Mucosa of stomach (tissue), 1 donor: ENCODE measurements at regions not wholly inside any gene's neighbourhood (a gene's known extent, or its start where the extent isn't known, plus 50 kb on each side); places are given as distances from the start of the nearest gene placed in this dataset.

ENCODE experiments used
- H3K27me3 ChIP-seq: one replicate; pipeline ENCODE4 v1.7.0; 2013; ENCODE audit warnings: mild to moderate bottlenecking, low read length; ENCODE audit not compliant: control insufficient read depth, insufficient read depth
- H3K36me3 ChIP-seq: one replicate; pipeline ENCODE4 v1.7.0; 2013; ENCODE audit warnings: low read length; ENCODE audit not compliant: control insufficient read depth, insufficient read depth
- H3K4me1 ChIP-seq: one replicate; pipeline ENCODE4 v1.7.0; 2013; ENCODE audit warnings: mild to moderate bottlenecking, low read length; ENCODE audit not compliant: control insufficient read depth, insufficient read depth
- H3K4me3 ChIP-seq: one replicate; pipeline ENCODE4 v1.7.0; 2013; ENCODE audit warnings: low read length
- H3K9ac ChIP-seq: one replicate; pipeline ENCODE4 v1.7.0; 2013; ENCODE audit warnings: mild to moderate bottlenecking, low read length, moderate library complexity
- H3K9me3 ChIP-seq: one replicate; pipeline ENCODE4 v1.7.0; 2013; ENCODE audit warnings: mild to moderate bottlenecking, low read length, moderate library complexity; ENCODE audit not compliant: control insufficient read depth
- donor health status: Pancreatic carcinoma.

GRCh38 chr6:44554861-44555260, 167.4 kb downstream of the CDC5L start:
- Histone ChIP-seq H3K27me3 (no peaks in the 10 kb centered on the region), H3K9me3 (no peaks in the 10 kb centered on the region), H3K4me1 (peaks cover 6% of the 10 kb centered on the region), H3K36me3 (no peaks in the 10 kb centered on the region), H3K9ac (no peak overlapping the region), H3K4me3 (no peak overlapping the region)

- Histone ChIP-seq H3K27me3 (peaks cover 4% of the 10 kb centered on the region), H3K9ac (no peak overlapping the region), H3K9me3 (no peaks in the 10 kb centered on the region), H3K4me3 (no peak overlapping the region), H3K36me3 (no peaks in the 10 kb centered on the region), H3K4me1 (peaks cover 6% of the 10 kb centered on the region)
Observed at GRCh38 chr6:44556046-44556445, 168.5 kb downstream of the CDC5L start.

- Histone ChIP-seq H3K4me1 (peaks cover 9% of the 10 kb centered on the region), H3K9me3 (no peaks in the 10 kb centered on the region), H3K4me3 (no peak overlapping the region), H3K27me3 (peaks cover 7% of the 10 kb centered on the region), H3K36me3 (no peaks in the 10 kb centered on the region), H3K9ac (no peak overlapping the region)
Observed at GRCh38 chr6:44558024-44558831, 170.7 kb downstream of the CDC5L start.

- Histone ChIP-seq H3K27me3 (peaks cover 7% of the 10 kb centered on the region), H3K4me3 (no peak overlapping the region), H3K36me3 (no peaks in the 10 kb centered on the region), H3K9ac (no peak overlapping the region), H3K9me3 (no peaks in the 10 kb centered on the region), H3K4me1 (peaks cover 14% of the 10 kb centered on the region)
Observed at GRCh38 chr6:44558832-44559251, 171.3 kb downstream of the CDC5L start.

- Histone ChIP-seq H3K9ac (no peak overlapping the region), H3K4me1 (peaks cover 14% of the 10 kb centered on the region)
Observed at GRCh38 chr6:44559486-44560270, 172.2 kb downstream of the CDC5L start.

GRCh38 chr6:44560458-44561059, 173.1 kb downstream of the CDC5L start:
- peaks cover 14% of the 10 kb centered on the region for H3K4me1 ChIP-seq
- no peak overlapping the region for H3K4me3 ChIP-seq
- peaks cover 7% of the 10 kb centered on the region for H3K27me3 ChIP-seq
- no peaks in the 10 kb centered on the region for H3K9me3 ChIP-seq
- no peak overlapping the region for H3K9ac ChIP-seq
- no peaks in the 10 kb centered on the region for H3K36me3 ChIP-seq

More at GRCh38 chr6:44559486-44560270, 172.2 kb downstream of the CDC5L start:
- Histone ChIP-seq H3K9me3 (no peaks in the 10 kb centered on the region), H3K36me3 (no peaks in the 10 kb centered on the region), H3K4me3 (no peak overlapping the region), H3K27me3 (peaks cover 7% of the 10 kb centered on the region)

- H3K9ac ChIP-seq: no peak overlapping the region
- H3K9me3 ChIP-seq: no peaks in the 10 kb centered on the region
- H3K36me3 ChIP-seq: no peaks in the 10 kb centered on the region
- peaks cover 14% of the 10 kb centered on the region for H3K4me1 ChIP-seq
- H3K27me3 ChIP-seq: peaks cover 7% of the 10 kb centered on the region
- no peak overlapping the region for H3K4me3 ChIP-seq
Observed at GRCh38 chr6:44561060-44561623, 173.6 kb downstream of the CDC5L start.

- peaks cover 7% of the 10 kb centered on the region for H3K27me3 ChIP-seq
- H3K36me3 ChIP-seq: no peaks in the 10 kb centered on the region
- no peak overlapping the region for H3K4me3 ChIP-seq
- H3K9me3 ChIP-seq: no peaks in the 10 kb centered on the region
- H3K9ac ChIP-seq: no peak overlapping the region
- H3K4me1 ChIP-seq: peaks cover 14% of the 10 kb centered on the region
Observed at GRCh38 chr6:44561832-44562665, 174.5 kb downstream of the CDC5L start.

GRCh38 chr6:44563397-44563796, 175.9 kb downstream of the CDC5L start:
- Histone ChIP-seq H3K4me1 (peaks cover 13% of the 10 kb centered on the region), H3K4me3 (no peak overlapping the region), H3K9ac (no peak overlapping the region), H3K9me3 (no peaks in the 10 kb centered on the region), H3K27me3 (peaks cover 7% of the 10 kb centered on the region), H3K36me3 (no peaks in the 10 kb centered on the region)

- no peak overlapping the region for H3K4me3 ChIP-seq
- H3K4me1 ChIP-seq: peaks cover 14% of the 10 kb centered on the region
- peaks cover 7% of the 10 kb centered on the region for H3K27me3 ChIP-seq
- no peak overlapping the region for H3K9ac ChIP-seq
- no peaks in the 10 kb centered on the region for H3K9me3 ChIP-seq
- no peaks in the 10 kb centered on the region for H3K36me3 ChIP-seq
Observed at GRCh38 chr6:44564906-44565524, 177.5 kb downstream of the CDC5L start.

GRCh38 chr6:44567406-44567805, 179.9 kb downstream of the CDC5L start:
- Histone ChIP-seq H3K4me3 (no peak overlapping the region), H3K4me1 (peaks cover 14% of the 10 kb centered on the region), H3K36me3 (no peaks in the 10 kb centered on the region), H3K9me3 (no peaks in the 10 kb centered on the region), H3K27me3 (no peaks in the 10 kb centered on the region), H3K9ac (no peak overlapping the region)
